ENCODE measurements at regions not wholly inside any gene's neighbourhood (a gene's known extent, or its start where the extent isn't known, plus 50 kb on each side); places are given as distances from the start of the nearest gene placed in this dataset.

DNA sequence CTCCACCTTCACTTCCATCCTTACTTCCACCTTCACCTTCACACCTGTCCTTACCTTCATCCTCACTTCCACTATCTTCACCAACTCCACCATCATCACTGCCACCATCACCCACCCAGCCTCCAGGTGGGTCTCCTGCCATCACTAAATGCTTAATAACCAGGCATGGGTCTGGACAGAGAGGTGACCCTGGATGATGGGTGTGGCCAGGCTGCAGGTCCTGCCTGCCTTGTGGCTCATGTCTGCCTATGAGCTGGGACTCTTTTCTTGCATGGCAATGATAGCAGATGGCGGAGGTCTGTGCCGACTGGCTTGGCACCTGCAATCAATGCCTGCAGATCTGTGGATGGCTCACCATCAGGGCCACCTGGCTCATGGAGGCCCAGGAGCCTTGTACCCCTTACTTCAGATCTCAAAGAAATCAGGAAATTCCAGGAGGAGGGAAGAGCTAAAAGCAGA is 60.1 kb upstream of the ELN start:
- no peak for TF ChIP-seq CTCF (IDR thresholded peaks at IDR 0.05)
- TF ChIP-seq EP300 (IDR thresholded peaks at IDR 0.05), result no peak
- no peak for TF ChIP-seq POLR2A (IDR thresholded peaks at IDR 0.05)
- Histone ChIP-seq H3K36me3 (no peaks in the 10 kb centered on the region), H3K27me3 (no peaks in the 10 kb centered on the region), H3K4me3 (no peak overlapping the region), H3K27ac (no peak overlapping the region), H3K4me1 (ENCODE audit: insufficient read depth) (no peaks in the 10 kb centered on the region), H3K9me3 (no peaks in the 10 kb centered on the region)
- 92 to 100% (median 96%) methylated on average over 2 of the region's 2 CpGs for WGBS, 3 donors
- no peak for DNase-seq
- intact Hi-C loops (cut with DNase I), result no loop called here

DNA sequence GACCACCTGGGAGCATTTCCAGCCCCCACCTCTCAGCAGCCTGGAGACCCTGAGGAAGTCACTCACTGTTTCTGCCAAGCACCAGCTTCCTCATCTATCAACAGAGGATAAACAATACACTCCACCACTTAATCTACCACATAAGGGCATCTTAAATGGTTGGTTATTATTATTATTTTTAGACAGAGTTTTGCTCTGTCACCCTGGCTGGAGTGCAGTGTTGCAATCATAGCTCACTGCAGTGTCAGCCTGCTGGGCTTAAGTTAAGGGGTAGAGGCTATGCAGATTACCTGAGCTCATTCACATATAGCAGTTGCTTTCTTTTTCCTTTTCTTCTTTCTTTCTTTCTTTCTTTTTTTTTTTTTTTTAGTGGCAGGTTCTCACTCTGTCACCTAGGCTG is 59.5 kb upstream of the ELN start:
- H3K9me3 ChIP-seq, result no peaks in the 10 kb centered on the region

DNA sequence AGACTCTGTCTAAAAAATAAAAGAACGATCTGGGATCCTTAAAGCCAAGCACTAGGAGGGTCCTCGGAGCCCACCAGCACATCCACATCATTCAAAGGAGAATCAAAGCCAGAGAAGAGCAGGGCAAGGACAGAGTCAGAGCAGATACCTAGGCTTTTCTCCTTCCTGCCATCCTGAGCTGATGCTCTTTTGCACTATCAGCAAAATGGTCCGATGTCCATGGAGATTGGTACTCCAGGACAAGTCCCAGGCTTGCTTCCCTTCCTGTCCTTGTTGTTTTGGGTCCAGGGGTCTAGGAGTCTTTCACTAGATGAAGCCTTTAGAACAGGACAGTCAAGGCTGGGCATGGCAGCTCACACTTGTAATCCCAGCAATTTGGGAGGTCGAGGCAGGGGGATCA is 58.0 kb upstream of the ELN start:
- Histone ChIP-seq H3K36me3 (no peaks in the 10 kb centered on the region), H3K4me3 (no peak overlapping the region), H3K27me3 (no peaks in the 10 kb centered on the region), H3K27ac (no peak overlapping the region), H3K9me3 (no peaks in the 10 kb centered on the region), H3K4me1 (ENCODE audit: insufficient read depth) (no peaks in the 10 kb centered on the region)
- no peak for DNase-seq
- WGBS, 3 donors, result 92 to 94% (median 92%) methylated on average over 4 of the region's 4 CpGs
- TF ChIP-seq EP300 (IDR thresholded peaks at IDR 0.05), result no peak
- TF ChIP-seq CTCF (IDR thresholded peaks at IDR 0.05), result no peak
- TF ChIP-seq POLR2A (IDR thresholded peaks at IDR 0.05), result no peak
- intact Hi-C loops (cut with DNase I), result no loop called here

More for the DNA sequence above, 59.5 kb upstream of the ELN start:
- Histone ChIP-seq H3K4me1 (ENCODE audit: insufficient read depth) (no peaks in the 10 kb centered on the region), H3K27ac (no peak overlapping the region), H3K36me3 (no peaks in the 10 kb centered on the region), H3K4me3 (no peak overlapping the region), H3K27me3 (no peaks in the 10 kb centered on the region)
- TF ChIP-seq CTCF (IDR thresholded peaks at IDR 0.05) (no peak), EP300 (IDR thresholded peaks at IDR 0.05) (no peak), POLR2A (IDR thresholded peaks at IDR 0.05) (no peak)
- no peak for DNase-seq
- intact Hi-C loops (cut with DNase I), result no loop called here

DNA sequence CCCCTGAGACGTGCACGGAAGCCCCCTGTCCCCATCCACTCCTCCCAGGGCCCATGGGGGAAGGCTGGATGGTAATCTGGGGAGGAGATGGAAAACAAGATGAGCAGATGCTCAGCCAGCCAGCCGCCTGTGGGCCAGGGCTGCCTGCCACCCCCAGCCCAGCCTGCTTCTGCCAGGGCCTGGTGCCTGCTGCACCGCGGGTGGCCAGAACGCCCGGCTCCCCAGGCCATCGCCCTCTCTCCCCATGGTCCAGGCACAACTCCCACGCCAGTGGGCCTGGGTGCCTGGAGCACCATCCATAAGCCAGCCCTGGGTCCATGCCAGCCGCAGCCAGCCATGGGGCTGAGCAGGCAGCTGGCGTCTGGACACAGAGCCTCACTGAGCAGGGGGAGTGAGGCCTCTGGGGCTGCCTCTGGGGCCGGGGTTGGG is 57.2 kb upstream of the ELN start:
- DNase-seq, result no peak
- TF ChIP-seq POLR2A (IDR thresholded peaks at IDR 0.05) (no peak), EP300 (IDR thresholded peaks at IDR 0.05) (no peak), CTCF (IDR thresholded peaks at IDR 0.05) (no peak)
- no peaks in the 10 kb centered on the region for H3K9me3 ChIP-seq
- H3K36me3 ChIP-seq, result no peaks in the 10 kb centered on the region
- H3K4me1 ChIP-seq (ENCODE audit: insufficient read depth), result no peaks in the 10 kb centered on the region
- intact Hi-C loops (cut with DNase I), result no loop called here
- no peaks in the 10 kb centered on the region for H3K27me3 ChIP-seq
- no peak overlapping the region for H3K4me3 ChIP-seq
- no peak overlapping the region for H3K27ac ChIP-seq
- WGBS, 3 donors, result 85 to 93% (median 88%) methylated on average over 12 of the region's 12 CpGs

DNA sequence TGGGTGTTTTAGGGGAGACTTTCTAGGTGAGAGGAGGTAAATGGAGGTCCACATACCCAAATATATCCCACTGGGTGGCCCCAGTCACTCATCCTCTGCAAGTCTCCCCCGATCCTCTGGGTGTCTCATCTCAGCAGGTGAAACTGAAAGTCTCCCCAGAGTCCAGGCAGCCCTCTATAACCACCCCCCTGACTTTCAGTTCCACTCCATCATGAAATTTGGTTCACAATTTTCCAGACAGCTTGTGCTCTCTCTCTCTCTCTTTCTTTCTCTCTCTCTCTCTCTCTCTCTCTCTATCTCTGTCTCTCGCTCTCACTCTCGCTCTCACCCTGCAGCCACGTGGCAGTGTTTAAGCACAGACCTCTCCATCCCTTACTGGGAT is 56.7 kb upstream of the ELN start:
- WGBS, 3 donors, result 73 to 82% (median 81%) methylated on average over 4 of the region's 4 CpGs
- no peak for TF ChIP-seq POLR2A (IDR thresholded peaks at IDR 0.05)
- Histone ChIP-seq H3K4me1 (ENCODE audit: insufficient read depth) (no peaks in the 10 kb centered on the region), H3K4me3 (no peak overlapping the region), H3K9me3 (no peaks in the 10 kb centered on the region), H3K36me3 (no peaks in the 10 kb centered on the region), H3K27ac (no peak overlapping the region), H3K27me3 (no peaks in the 10 kb centered on the region)
- no peak for DNase-seq
- intact Hi-C loops (cut with DNase I), result no loop called here
